ENCODE measurements at regions not wholly inside any gene's neighbourhood (a gene's known extent, or its start where the extent isn't known, plus 50 kb on each side); places are given as distances from the start of the nearest gene placed in this dataset.

DNA sequence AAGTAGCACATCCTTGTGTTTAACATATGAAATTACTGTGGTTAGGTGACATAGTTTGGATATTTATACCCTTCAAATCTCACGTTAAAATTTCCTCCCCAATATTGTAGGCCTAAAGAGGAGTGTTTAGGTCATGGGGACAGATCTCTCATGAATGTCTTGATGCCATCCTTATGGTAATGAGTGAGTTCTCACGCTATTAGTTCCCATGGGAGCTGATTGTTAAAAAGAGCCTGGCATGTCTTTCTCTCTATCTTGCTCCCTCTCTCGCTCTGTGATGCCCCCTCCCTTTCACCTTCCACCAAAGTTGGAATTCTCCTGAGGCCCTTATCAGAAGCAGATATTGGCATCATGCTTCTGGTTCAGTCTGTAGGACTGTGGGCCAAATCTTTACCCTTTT, 660.1 kb downstream of the ADCYAP1 start:
- Mint-ChIP-seq H3K4me1 (ENCODE audit: low read depth) (no peaks in the 10 kb centered on the region), H3K9me3 (no peaks in the 10 kb centered on the region), H3K4me3 (no peak overlapping the region), H3K27me3 (ENCODE audit: low read depth) (no peaks in the 10 kb centered on the region), H3K36me3 (ENCODE audit: insufficient read depth in 2 of 2) (no peaks in the 10 kb centered on the region), H3K27ac (no peak overlapping the region)
- DNase-seq (no peak), ATAC-seq (replicated peaks in 1 of 2) (no peak)

GRCh38 chr18:1571206-1571605, 666.5 kb downstream of the ADCYAP1 start:
- no peaks in the 10 kb centered on the region for H3K9me3 Mint-ChIP-seq
- ATAC-seq (replicated peaks in 1 of 2) (no peak), DNase-seq (no peak)
- H3K27me3 Mint-ChIP-seq (ENCODE audit: low read depth) = no peaks in the 10 kb centered on the region
- no peak overlapping the region for H3K27ac Mint-ChIP-seq
- H3K4me1 Mint-ChIP-seq (ENCODE audit: low read depth) = no peaks in the 10 kb centered on the region
- H3K36me3 Mint-ChIP-seq (ENCODE audit: insufficient read depth in 2 of 2) = no peaks in the 10 kb centered on the region
- H3K4me3 Mint-ChIP-seq = no peak overlapping the region

DNA sequence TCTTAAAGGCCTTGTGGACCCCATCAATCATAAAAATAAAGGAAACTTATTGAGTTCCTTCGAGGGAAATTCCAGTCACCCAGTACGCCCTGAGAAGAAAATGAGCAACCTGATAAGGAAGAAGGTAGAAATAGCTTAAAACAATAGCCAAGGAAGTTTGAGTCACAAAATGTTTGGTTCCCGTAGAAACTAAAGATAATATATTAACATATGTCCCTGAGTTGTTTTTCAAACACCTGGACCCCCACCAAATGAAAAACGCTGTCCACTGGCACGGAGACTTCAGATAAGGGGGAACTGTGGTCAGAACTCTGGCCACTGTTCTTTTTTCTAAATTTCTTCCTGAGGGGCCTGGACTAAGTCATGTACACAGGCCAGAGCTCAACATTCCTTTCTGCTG, 669.1 kb downstream of the ADCYAP1 start:
- no peak for ATAC-seq (replicated peaks in 1 of 2)
- no peak overlapping the region for H3K27ac Mint-ChIP-seq

GRCh38 chr18:1575084-1575483, 670.4 kb downstream of the ADCYAP1 start:
- no peak for DNase-seq
- no peaks in the 10 kb centered on the region for H3K27me3 Mint-ChIP-seq (ENCODE audit: low read depth)
- H3K4me1 Mint-ChIP-seq (ENCODE audit: low read depth) = no peaks in the 10 kb centered on the region
- no peak for ATAC-seq (replicated peaks in 1 of 2)
- no peak overlapping the region for H3K27ac Mint-ChIP-seq
- no peaks in the 10 kb centered on the region for H3K36me3 Mint-ChIP-seq (ENCODE audit: insufficient read depth in 2 of 2)
- no peak overlapping the region for H3K4me3 Mint-ChIP-seq
- peaks cover 0 to 1% of the 10 kb centered on the region in 2 donors for H3K9me3 Mint-ChIP-seq

More for the DNA sequence above, 669.1 kb downstream of the ADCYAP1 start:
- Mint-ChIP-seq H3K4me3 (no peak overlapping the region), H3K36me3 (ENCODE audit: insufficient read depth in 2 of 2) (no peaks in the 10 kb centered on the region), H3K27me3 (ENCODE audit: low read depth) (no peaks in the 10 kb centered on the region), H3K9me3 (peaks cover 0 to 1% of the 10 kb centered on the region in 2 donors), H3K4me1 (ENCODE audit: low read depth) (no peaks in the 10 kb centered on the region)
- DNase-seq = no peak

DNA sequence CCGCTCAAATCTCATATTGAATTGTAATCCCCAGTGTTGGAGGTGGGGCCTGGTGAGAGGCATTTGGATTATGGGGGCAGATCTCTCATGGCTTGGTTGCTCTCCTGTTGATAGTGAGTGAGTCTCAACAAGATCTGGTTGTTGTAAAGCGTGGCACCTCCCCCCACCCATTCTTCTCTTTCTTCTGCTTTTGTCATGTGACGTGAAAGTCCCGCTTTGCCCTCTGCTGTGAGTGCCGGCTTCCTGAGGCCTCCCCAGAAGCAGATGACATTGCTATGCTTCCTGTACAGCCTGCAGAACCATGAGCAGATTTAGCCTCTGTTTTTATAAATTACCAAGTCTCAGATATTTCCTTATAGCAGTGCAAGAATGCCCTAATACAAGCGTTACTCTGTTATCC, 673.8 kb downstream of the ADCYAP1 start:
- Mint-ChIP-seq H3K36me3 (ENCODE audit: insufficient read depth in 2 of 2) (no peaks in the 10 kb centered on the region), H3K27me3 (ENCODE audit: low read depth) (peaks cover 12% of the 10 kb centered on the region)
- no peak for ATAC-seq (replicated peaks in 1 of 2)

GRCh38 chr18:1581581-1581980, 676.9 kb downstream of the ADCYAP1 start:
- peaks cover 12% of the 10 kb centered on the region for H3K27me3 Mint-ChIP-seq (ENCODE audit: low read depth)
- no peak for ATAC-seq (replicated peaks in 1 of 2)

More for the DNA sequence above, 673.8 kb downstream of the ADCYAP1 start:
- Mint-ChIP-seq H3K4me1 (ENCODE audit: low read depth) (no peaks in the 10 kb centered on the region), H3K9me3 (peaks cover 0 to 1% of the 10 kb centered on the region in 2 donors), H3K4me3 (no peak overlapping the region), H3K27ac (no peak overlapping the region)
- no peak for DNase-seq

GRCh38 chr18:1585881-1586488, 681.3 kb downstream of the ADCYAP1 start:
- Mint-ChIP-seq H3K27me3 (ENCODE audit: low read depth) (peaks cover 12% of the 10 kb centered on the region), H3K36me3 (ENCODE audit: insufficient read depth in 2 of 2) (no peaks in the 10 kb centered on the region), H3K4me1 (ENCODE audit: low read depth) (no peaks in the 10 kb centered on the region), H3K4me3 (no peak overlapping the region), H3K27ac (no peak overlapping the region), H3K9me3 (no peaks in the 10 kb centered on the region)
- DNase-seq (no peak), ATAC-seq (replicated peaks in 1 of 2) (peak in 1 of 2 donors; percentile 45)

More at GRCh38 chr18:1581581-1581980, 676.9 kb downstream of the ADCYAP1 start:
- no peak overlapping the region for H3K27ac Mint-ChIP-seq
- H3K4me1 Mint-ChIP-seq (ENCODE audit: low read depth) = no peaks in the 10 kb centered on the region
- no peak overlapping the region for H3K4me3 Mint-ChIP-seq
- DNase-seq = no peak
- peaks cover 0 to 1% of the 10 kb centered on the region in 2 donors for H3K9me3 Mint-ChIP-seq
- H3K36me3 Mint-ChIP-seq (ENCODE audit: insufficient read depth in 2 of 2) = no peaks in the 10 kb centered on the region

- no peaks in the 10 kb centered on the region for H3K27me3 Mint-ChIP-seq (ENCODE audit: low read depth)
- H3K27ac Mint-ChIP-seq = no peak overlapping the region
- no peak overlapping the region for H3K4me3 Mint-ChIP-seq
Measured at GRCh38 chr18:1593091-1593490, 688.4 kb downstream of the ADCYAP1 start.

GRCh38 chr18:1595195-1595594, 690.5 kb downstream of the ADCYAP1 start:
- no peaks in the 10 kb centered on the region for H3K27me3 Mint-ChIP-seq (ENCODE audit: low read depth)
- no peak for DNase-seq
- no peak for ATAC-seq (replicated peaks in 1 of 2)
- H3K27ac Mint-ChIP-seq = no peak overlapping the region
- no peaks in the 10 kb centered on the region for H3K9me3 Mint-ChIP-seq
- no peak overlapping the region for H3K4me3 Mint-ChIP-seq
- no peaks in the 10 kb centered on the region for H3K4me1 Mint-ChIP-seq (ENCODE audit: low read depth)
- no peaks in the 10 kb centered on the region for H3K36me3 Mint-ChIP-seq (ENCODE audit: insufficient read depth in 2 of 2)

More at GRCh38 chr18:1593091-1593490, 688.4 kb downstream of the ADCYAP1 start:
- Mint-ChIP-seq H3K36me3 (ENCODE audit: insufficient read depth in 2 of 2) (no peaks in the 10 kb centered on the region), H3K4me1 (ENCODE audit: low read depth) (no peaks in the 10 kb centered on the region), H3K9me3 (no peaks in the 10 kb centered on the region)
- DNase-seq (no peak), ATAC-seq (replicated peaks in 1 of 2) (no peak)

DNA sequence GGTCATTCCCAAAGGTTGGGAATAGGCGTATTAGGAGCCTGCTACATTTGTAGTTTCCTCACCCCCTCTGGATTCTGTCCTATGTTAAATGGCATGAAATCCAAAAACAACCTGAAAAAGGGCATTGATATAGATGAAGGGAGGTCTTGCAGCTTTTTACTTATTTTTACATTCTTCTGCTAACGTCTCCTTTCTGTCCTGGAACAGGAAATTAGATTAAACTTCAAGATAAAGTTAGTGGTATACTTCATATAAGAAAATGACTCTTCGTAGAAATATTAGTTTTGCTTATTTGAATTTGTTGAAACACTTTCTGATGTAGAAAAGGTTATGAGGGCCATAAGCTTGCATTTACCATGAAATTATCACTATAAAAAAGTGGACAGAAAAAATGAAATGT, 694.5 kb downstream of the ADCYAP1 start:
- DNase-seq (no peak), ATAC-seq (replicated peaks in 1 of 2) (no peak)
- Mint-ChIP-seq H3K36me3 (ENCODE audit: insufficient read depth in 2 of 2) (no peaks in the 10 kb centered on the region), H3K4me3 (no peak overlapping the region), H3K4me1 (ENCODE audit: low read depth) (no peaks in the 10 kb centered on the region), H3K27ac (no peak overlapping the region), H3K27me3 (ENCODE audit: low read depth) (no peaks in the 10 kb centered on the region), H3K9me3 (no peaks in the 10 kb centered on the region)

DNA sequence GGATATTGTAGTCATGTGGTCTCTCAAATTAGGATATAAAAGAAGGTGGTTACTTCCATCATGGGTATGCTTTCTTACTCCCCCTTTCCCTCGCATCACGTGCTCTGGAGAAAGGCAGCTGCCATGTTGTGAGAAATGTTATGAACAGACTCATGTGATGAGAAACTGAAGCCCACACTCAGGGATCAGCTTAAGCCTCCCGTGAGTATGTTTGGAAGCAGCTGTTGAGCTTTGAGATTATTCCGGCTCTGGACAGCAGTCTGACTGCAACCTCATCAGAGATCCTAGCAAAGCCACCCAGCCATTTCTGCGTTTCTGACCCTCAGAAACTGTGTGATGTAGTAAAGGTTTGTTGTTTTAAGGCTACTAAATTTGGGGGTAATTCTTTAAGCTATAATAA, 700.1 kb downstream of the ADCYAP1 start:
- no peaks in the 10 kb centered on the region for H3K27me3 Mint-ChIP-seq (ENCODE audit: low read depth)
- no peaks in the 10 kb centered on the region for H3K36me3 Mint-ChIP-seq (ENCODE audit: insufficient read depth in 2 of 2)
- no peaks in the 10 kb centered on the region for H3K4me1 Mint-ChIP-seq (ENCODE audit: low read depth)
- no peak overlapping the region for H3K4me3 Mint-ChIP-seq
- H3K27ac Mint-ChIP-seq = no peak overlapping the region
- DNase-seq = no peak
- H3K9me3 Mint-ChIP-seq = no peaks in the 10 kb centered on the region
- ATAC-seq (replicated peaks in 1 of 2) = no peak

GRCh38 chr18:1618364-1618763, 713.7 kb downstream of the ADCYAP1 start:
- H3K27me3 Mint-ChIP-seq (ENCODE audit: low read depth) = no peaks in the 10 kb centered on the region
- H3K27ac Mint-ChIP-seq = no peak overlapping the region
- ATAC-seq (replicated peaks in 1 of 2) = no peak
- no peak overlapping the region for H3K4me3 Mint-ChIP-seq
- no peak for DNase-seq
- no peaks in the 10 kb centered on the region for H3K4me1 Mint-ChIP-seq (ENCODE audit: low read depth)
- peaks cover 0 to 2% of the 10 kb centered on the region in 2 donors for H3K9me3 Mint-ChIP-seq
- no peaks in the 10 kb centered on the region for H3K36me3 Mint-ChIP-seq (ENCODE audit: insufficient read depth in 2 of 2)

- Mint-ChIP-seq H3K27me3 (ENCODE audit: low read depth) (no peaks in the 10 kb centered on the region), H3K4me1 (ENCODE audit: low read depth) (no peaks in the 10 kb centered on the region), H3K27ac (no peak overlapping the region), H3K36me3 (ENCODE audit: insufficient read depth in 2 of 2) (no peaks in the 10 kb centered on the region), H3K4me3 (no peak overlapping the region), H3K9me3 (peaks cover 0 to 2% of the 10 kb centered on the region in 2 donors)
- no peak for DNase-seq
- ATAC-seq (replicated peaks in 1 of 2) = no peak
Measured at GRCh38 chr18:1619507-1619906, 714.8 kb downstream of the ADCYAP1 start.

DNA sequence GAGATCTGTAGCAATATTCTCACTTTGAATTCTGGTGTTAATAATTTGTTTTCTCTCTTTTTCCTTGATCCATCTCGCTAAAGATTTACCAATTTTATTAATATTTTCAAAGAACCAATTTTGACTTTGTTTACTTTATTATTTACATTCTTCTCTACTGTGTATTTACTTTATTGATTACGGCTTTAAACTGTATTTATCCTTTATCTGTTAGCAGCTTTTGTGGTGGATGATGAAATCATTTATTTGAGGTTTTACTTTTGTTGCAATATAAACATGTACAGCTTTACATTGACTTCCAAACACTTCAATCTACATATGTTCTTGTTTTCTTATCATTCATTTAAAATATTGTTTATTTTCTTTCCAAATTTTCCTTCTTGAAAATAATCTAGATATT, 719.9 kb downstream of the ADCYAP1 start:
- Mint-ChIP-seq H3K4me1 (ENCODE audit: low read depth) (no peaks in the 10 kb centered on the region), H3K27me3 (ENCODE audit: low read depth) (no peaks in the 10 kb centered on the region), H3K27ac (no peak overlapping the region), H3K36me3 (ENCODE audit: insufficient read depth in 2 of 2) (no peaks in the 10 kb centered on the region), H3K9me3 (peaks cover 2% of the 10 kb centered on the region in 2 donors), H3K4me3 (no peak overlapping the region)
- DNase-seq (no peak), ATAC-seq (replicated peaks in 1 of 2) (no peak)
